Neural cell (in vitro differentiated cells): ENCODE measurements at regions not wholly inside any gene's neighbourhood (a gene's known extent, or its start where the extent isn't known, plus 50 kb on each side); places are given as distances from the start of the nearest gene placed in this dataset.
"Not testable (repeated sequence)": the region's sequence is repeated elsewhere in the genome, so short reads cannot be mapped to it uniquely, and the experiment has no call there.

Source experiments
- CTCF ChIP-seq: fragments of 450-650 bp; IDR thresholded peaks from 2 replicates; pipeline ENCODE4 v1.5.1; 2014; ENCODE audit warnings: antibody characterized with exemption, mild to moderate bottlenecking, moderate library complexity; ENCODE audit not compliant: poor library complexity, severe bottlenecking
- EP300 ChIP-seq: fragments of 450-650 bp; conservative IDR thresholded peaks from 2 replicates; pipeline ENCODE4 v1.6.1; 2014; ENCODE audit warnings: antibody characterized with exemption, mild to moderate bottlenecking, moderate library complexity; ENCODE audit not compliant: poor library complexity, severe bottlenecking
- EZH2 ChIP-seq: fragments of 200-600, 300-800 bp; shearing (Covaris generic), sonication (generic); IDR thresholded peaks from 2 replicates; pipeline ENCODE4 v1.6.1; 2014; ENCODE audit warnings: antibody characterized with exemption, low read length, borderline replicate concordance, mild to moderate bottlenecking; ENCODE audit not compliant: insufficient read depth, poor library complexity, severe bottlenecking
- MXI1 ChIP-seq: fragments of 450-650 bp; conservative IDR thresholded peaks from 2 replicates; pipeline ENCODE4 v1.6.1; 2014; ENCODE audit warnings: antibody characterized with exemption, mild to moderate bottlenecking; ENCODE audit not compliant: poor library complexity, severe bottlenecking
- POLR2AphosphoS5 ChIP-seq: IDR thresholded peaks from 2 replicates; pipeline ENCODE4 v1.6.1; 2012
- REST ChIP-seq: IDR thresholded peaks from 2 replicates; pipeline ENCODE4 v1.6.1; 2012; ENCODE audit warnings: borderline replicate concordance
- TAF1 ChIP-seq: IDR thresholded peaks from 2 replicates; pipeline ENCODE4 v1.6.1; 2012; ENCODE audit warnings: low read depth

GRCh38 chr13:50294425-50294824 lies 279.2 kb downstream of the KCNRG start:
- TF ChIP-seq CTCF, MXI1, TAF1, POLR2AphosphoS5, EZH2, EP300, REST: not testable (repeated sequence)
